Effector CD8-positive, alpha-beta T cell (primary cell): ENCODE measurements at regions not wholly inside any gene's neighbourhood (a gene's known extent, or its start where the extent isn't known, plus 50 kb on each side); places are given as distances from the start of the nearest gene placed in this dataset.
"Not testable (repeated sequence)": the region's sequence is repeated elsewhere in the genome, so short reads cannot be mapped to it uniquely, and the experiment has no call there.

ENCODE experiments used
- DNase-seq: peaks from one replicate; lab custom pipeline; 2025; lab: John Stamatoyannopoulos, UW

- DNase-seq = no peak
These were observed 534.7 kb upstream of the IL12A start for GRCh38 chr3:159453945-159454344.

DNA sequence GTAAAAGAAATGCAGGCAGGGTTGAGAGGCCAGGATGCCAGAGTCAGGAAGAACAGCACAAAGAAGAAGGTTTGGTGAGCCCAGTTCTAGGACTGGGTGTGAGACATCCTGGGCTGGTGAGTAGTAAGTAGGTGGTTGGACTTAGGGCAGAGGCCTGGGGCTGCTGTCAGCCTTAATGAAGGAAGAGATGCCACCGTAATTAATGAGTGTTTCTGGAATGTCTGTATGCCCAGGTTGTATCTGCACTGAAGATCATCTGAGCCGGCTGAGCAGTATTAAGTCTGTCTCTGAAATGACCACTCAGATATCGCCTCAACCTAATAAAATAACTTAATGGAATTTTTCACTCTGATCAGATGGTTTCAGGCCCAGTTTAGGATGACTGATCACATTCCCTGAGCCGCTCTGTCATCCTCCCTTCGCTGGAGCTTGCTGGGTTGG, 532.9 kb upstream of the IL12A start:
- no peak for DNase-seq

DNA sequence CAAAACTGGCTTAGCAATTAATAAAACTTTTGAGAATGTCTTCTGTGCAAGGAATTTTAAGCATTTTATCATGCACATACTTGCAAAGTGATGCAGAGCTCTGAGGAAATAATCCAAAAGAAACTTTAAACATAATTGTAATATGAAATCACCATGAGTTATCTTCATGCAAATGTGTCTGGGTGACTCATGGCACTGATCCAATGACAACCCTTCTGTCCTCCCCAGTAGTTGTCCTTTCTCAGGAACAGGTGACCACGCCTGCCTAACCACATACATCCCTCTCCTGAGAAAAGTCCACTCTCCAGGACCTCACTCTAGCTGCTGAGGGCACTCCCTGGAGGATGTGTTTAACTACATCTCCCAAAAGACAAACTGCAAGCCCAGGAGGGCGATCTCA, 530.6 kb upstream of the IL12A start:
- no peak for DNase-seq

GRCh38 chr3:159458982-159459381, 529.7 kb upstream of the IL12A start:
- no peak for DNase-seq

GRCh38 chr3:159472611-159473010, 516.0 kb upstream of the IL12A start:
- DNase-seq = no peak

DNA sequence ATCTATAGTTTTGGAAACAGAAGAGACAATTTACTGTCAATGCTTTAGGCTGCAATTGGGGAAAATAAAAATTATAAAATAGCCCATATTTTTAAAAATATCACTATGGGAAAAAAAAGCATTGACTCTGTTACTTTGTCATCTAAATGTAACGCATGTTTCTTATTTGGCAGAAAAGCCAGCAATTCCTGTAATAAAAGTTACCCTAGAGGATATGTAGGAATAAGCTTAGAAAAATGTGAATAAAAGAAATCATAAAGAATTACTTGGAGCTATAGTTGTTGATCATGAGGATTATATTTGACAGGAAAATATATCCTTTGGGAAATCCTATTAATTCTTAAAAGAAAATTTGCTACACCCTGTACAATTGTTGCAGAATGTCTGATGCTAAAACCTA, 515.4 kb upstream of the IL12A start:
- no peak for DNase-seq

DNA sequence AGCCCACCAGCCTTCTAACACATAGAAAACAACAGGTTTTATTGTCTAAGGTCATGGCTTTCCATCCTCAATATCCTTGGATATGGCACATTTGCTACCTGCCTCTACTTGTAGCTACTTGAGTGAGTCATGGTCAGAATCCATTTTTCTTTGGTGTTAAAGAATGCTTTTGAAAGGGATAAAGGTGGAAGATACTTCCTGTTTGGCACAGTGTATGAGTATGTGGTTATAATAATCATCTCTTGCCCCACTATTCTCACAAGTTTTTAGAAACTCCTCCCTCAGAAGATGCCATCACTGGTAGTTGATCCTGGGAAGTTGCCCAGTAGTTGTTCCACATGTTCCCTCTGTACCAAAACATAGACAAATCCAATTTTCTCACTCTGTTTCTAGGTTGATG, 508.6 kb upstream of the IL12A start:
- DNase-seq = no peak

GRCh38 chr3:159482241-159482993, 506.2 kb upstream of the IL12A start:
- DNase-seq = no peak

DNA sequence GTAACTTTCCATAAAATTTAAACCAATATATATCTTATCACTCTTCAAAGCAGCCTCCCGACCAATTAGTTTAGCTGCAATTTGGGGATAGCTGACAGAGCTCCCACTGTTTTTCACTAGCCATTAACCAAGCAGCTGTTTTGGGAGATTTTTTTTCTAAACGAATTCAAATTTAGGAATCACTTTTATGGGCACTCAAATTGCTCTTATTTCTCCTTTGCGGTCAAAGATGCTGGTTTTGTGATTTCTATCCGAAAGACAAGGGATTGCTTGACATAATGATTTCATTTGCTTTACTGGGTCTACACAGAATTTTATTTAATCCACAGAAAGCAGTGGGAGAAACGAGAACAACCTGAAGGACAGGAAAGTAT, 505.7 kb upstream of the IL12A start:
- no peak for DNase-seq

DNA sequence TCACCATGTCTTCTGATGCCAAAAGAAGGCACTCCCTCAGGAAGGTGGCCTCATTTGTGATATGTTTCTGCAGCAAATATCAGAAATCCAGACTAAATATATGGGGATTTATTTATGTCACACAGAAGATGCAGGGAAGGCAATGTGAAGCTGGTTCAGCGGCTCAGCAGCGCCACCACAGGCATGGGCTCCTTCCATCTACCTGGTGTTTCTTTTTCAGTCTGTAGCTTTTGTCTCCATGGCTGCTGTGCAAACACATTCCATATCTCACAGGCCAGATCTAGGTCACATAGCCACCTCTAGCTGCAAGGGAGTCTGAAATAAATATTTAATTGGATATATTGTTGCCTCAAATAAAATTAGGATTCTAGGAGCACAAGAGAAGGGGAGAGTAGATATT, 502.1 kb upstream of the IL12A start:
- no peak for DNase-seq

DNA sequence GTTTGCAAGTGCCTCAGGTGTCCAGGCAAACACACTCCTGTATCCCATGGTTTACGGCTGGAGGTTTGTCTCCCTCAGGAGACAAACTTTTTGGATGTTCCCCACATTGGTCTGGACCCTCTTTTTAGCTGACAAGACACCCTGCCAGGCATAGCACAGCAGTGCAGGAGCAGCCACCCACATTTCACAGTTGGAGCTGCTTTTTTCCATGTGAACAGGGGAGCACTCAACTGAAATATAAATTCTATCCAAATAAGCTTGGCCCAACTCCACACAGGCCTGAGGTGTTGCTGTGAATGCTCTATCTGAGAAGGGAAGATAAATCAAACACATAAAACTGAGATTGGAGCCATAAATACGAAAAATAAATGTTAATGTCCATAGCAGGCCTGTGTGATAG, 501.3 kb upstream of the IL12A start:
- no peak for DNase-seq

GRCh38 chr3:159488602-159489001, 500.0 kb upstream of the IL12A start:
- no peak for DNase-seq

DNA sequence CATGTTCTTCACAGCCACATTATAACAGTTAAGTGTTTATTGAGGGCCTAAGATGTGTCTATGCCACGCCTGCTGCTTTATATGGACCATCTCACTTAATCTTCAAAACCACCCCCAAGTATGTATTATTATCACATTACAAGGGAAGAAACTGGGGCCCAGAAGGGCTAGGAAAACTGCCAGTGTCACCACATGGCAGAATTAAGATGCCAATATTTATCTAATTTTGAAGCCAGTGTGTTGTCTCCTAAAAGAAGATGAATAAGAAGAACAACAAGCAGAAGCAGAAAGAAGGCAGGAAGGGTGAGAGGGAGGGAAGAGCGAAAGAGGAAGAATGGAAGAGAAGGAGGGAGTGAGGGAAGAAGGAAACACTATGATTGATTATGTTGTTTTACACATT, 491.3 kb upstream of the IL12A start:
- no peak for DNase-seq

- no peak for DNase-seq
These were observed 489.4 kb upstream of the IL12A start for GRCh38 chr3:159499031-159499793.

DNA sequence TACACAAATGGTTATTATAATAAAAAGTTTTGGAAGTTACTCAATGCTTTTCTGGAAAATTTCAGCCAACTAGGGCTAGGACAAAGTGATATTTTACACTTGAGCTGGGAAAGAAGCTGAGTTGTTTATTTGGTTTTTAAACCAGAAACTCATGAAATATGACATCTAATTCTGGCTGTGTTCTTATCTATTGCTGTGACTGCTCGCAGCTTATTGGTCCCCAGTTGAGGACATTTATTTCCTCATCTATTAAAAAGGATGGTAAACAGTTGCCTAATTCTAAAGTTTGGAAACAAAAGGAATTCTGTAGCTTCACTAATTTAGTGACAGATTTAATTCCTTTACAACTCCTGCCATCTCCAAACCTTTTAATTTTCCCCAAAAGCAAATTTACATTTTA, 487.6 kb upstream of the IL12A start:
- no peak for DNase-seq

DNA sequence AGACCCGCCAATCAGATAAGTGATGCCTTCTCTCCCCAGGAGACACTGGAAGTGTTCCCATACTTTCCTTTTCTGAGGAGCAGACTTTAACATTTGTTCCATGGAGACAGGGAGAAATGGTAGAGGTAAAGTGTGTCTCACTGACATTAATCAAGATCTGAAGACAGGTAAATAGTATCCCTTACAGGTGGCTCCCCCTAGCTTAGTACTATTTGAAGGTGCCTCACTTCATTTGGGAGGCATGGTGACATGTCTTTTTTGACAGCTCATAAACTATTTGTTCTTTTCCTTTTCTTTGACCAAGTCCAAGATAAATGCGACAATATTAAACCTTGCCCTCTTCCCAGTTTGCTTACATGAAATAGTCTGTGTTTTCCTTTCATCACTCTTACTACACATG, 485.6 kb upstream of the IL12A start:
- no peak for DNase-seq

- not testable (repeated sequence) for DNase-seq
These were observed 477.6 kb upstream of the IL12A start for GRCh38 chr3:159510988-159511387.

GRCh38 chr3:159513444-159513843, 475.2 kb upstream of the IL12A start:
- DNase-seq = no peak

DNA sequence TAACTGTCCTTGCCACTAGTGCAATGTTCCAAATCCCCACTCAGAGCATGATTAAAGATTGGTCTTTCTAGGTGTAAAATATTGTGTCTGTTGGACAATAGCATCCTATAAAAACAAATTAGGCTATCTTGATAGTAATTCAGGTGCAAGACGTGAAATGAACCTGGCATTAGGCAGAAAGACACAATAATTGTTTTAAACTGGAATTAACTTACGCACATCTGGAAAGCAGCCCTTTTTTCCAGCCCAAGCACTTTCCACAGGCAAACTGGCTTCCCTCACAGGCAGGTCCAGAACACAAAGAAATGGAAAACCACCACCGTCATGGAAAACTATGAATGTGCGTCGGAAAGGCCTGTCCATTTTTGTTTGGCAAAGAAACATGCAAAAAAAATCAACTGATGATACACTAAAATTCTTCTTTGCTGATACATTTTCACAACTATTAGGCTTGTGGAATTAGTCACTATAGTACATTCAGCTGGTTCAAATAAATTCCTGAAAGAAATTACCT, 474.7 kb upstream of the IL12A start:
- no peak for DNase-seq

GRCh38 chr3:159517105-159517504, 471.5 kb upstream of the IL12A start:
- DNase-seq = no peak

- no peak for DNase-seq
These were observed 468.0 kb upstream of the IL12A start for GRCh38 chr3:159520638-159521037.

DNA sequence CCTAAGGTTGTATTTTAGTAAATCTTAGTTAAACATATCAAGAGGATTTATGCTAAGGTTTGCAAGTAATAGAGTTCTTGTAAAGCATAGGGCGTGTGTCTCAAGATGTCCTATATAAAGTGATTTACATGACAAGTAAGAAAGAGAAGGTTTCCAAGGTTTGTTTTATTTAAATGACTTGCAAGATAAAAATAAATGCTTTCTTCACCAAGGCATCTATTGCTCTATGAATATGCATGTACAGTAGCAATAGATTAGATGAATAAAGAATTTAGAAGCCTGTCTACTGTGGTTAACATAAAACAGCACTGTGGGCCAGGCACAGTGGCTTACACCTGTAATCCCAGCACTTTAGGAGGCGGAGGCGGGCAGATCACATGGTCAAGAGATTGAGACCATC, 466.4 kb upstream of the IL12A start:
- no peak for DNase-seq

DNA sequence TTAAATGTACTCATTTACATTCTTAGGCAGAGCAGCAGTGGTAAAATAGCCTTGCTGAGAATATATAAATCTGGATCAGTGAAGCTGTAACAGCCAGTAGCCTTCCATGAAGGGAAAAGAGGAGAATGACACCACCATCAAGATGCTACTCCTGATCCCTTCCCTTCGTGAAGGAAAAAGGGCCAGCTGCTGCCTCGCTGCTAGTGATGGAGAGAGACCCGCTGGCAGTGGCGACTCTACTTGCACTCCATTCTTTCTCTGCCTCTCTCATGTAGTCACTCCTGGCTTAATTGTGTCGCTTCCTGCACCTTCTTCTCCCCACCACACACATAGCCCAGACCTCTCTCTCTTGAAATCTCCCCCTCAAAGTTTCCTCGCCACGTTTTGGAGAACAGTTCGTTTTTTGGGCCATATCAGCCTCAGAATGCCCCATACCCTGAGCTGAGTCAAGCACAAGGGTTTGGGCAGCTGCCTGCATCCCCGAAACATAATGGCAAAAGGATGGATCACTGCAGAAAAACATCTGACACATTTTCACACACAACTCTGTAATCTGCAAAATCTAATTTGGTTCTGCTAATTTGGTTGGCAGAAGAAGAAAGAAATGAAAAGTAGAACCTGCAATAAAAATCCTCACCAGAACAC, 460.3 kb upstream of the IL12A start:
- DNase-seq = no peak
